GM21526 (cell line): ENCODE measurements at regions not wholly inside any gene's neighbourhood (a gene's known extent, or its start where the extent isn't known, plus 50 kb on each side); places are given as distances from the start of the nearest gene placed in this dataset.

Experiments
- ATAC-seq: cut with Tn5 transposase; IDR thresholded peaks from one replicate; pipeline ENCODE4 v1.9.1; 2021; ENCODE audit warnings: moderate library complexity; ENCODE audit not compliant: unreplicated experiment, low FRiP score

GRCh38 chr11:15374418-15374817 is 259.7 kb downstream of the INSC start:
- no peak for ATAC-seq

GRCh38 chr11:15378941-15379340 is 264.2 kb downstream of the INSC start:
- no peak for ATAC-seq

- no peak for ATAC-seq
These were observed 264.8 kb downstream of the INSC start for GRCh38 chr11:15379483-15379882.

- ATAC-seq, result no peak
These were observed 276.1 kb downstream of the INSC start for GRCh38 chr11:15390857-15391256.

GRCh38 chr11:15396778-15397177 is 282.1 kb downstream of the INSC start:
- ATAC-seq, result no peak

GRCh38 chr11:15406851-15407351 is 292.2 kb downstream of the INSC start:
- no peak for ATAC-seq

GRCh38 chr11:15412054-15412453 is 297.3 kb downstream of the INSC start:
- ATAC-seq, result no peak

- no peak for ATAC-seq
These were observed 304.2 kb downstream of the INSC start for GRCh38 chr11:15418921-15419320.

- no peak for ATAC-seq
These were observed 305.0 kb downstream of the INSC start for GRCh38 chr11:15419696-15420095.

- no peak for ATAC-seq
These were observed 315.7 kb downstream of the INSC start for GRCh38 chr11:15430381-15430780.

- no peak for ATAC-seq
These were observed 319.8 kb downstream of the INSC start for GRCh38 chr11:15434529-15434928.

GRCh38 chr11:15446315-15446714 is 331.6 kb downstream of the INSC start:
- ATAC-seq, result no peak

- ATAC-seq, result no peak
These were observed 332.2 kb downstream of the INSC start for GRCh38 chr11:15446929-15447328.

GRCh38 chr11:15451713-15452112 is 337.0 kb downstream of the INSC start:
- no peak for ATAC-seq

GRCh38 chr11:15453211-15453765 is 338.6 kb downstream of the INSC start:
- ATAC-seq, result no peak

- no peak for ATAC-seq
These were observed 353.7 kb downstream of the INSC start for GRCh38 chr11:15468466-15468865.

- peak; percentile 53 for ATAC-seq
These were observed 356.5 kb downstream of the INSC start for GRCh38 chr11:15471048-15471894.

- ATAC-seq, result no peak
These were observed 357.4 kb downstream of the INSC start for GRCh38 chr11:15471895-15472799.

GRCh38 chr11:15473954-15474837 is 359.5 kb downstream of the INSC start:
- peak; percentile 94 for ATAC-seq

GRCh38 chr11:15476371-15476917 is 361.7 kb downstream of the INSC start:
- no peak for ATAC-seq
